ENCODE measurements at regions not wholly inside any gene's neighbourhood (a gene's known extent, or its start where the extent isn't known, plus 50 kb on each side); places are given as distances from the start of the nearest gene placed in this dataset.

GRCh38 chr13:81224209-81224833 is 883.4 kb upstream of the SPRY2 start:
- Histone ChIP-seq H2AFZ (no peak overlapping the region), H3K4me3 (ENCODE audit: low read depth, low read length) (no peak overlapping the region), H3K27ac (no peak overlapping the region), H3K36me3 (ENCODE audit: control insufficient read depth, insufficient read depth, low read length) (no peaks in the 10 kb centered on the region), H3K4me1 (no peaks in the 10 kb centered on the region), H3K9ac (no peak overlapping the region), H3K27me3 (ENCODE audit: control insufficient read depth, insufficient read depth, low read length) (no peaks in the 10 kb centered on the region), H3K79me2 (no peaks in the 10 kb centered on the region), H3K4me2 (ENCODE audit: low read length) (no peak overlapping the region), H3K9me3 (ENCODE audit: control insufficient read depth, low read length) (no peaks in the 10 kb centered on the region)
- no peak for TF ChIP-seq CTCF (IDR thresholded peaks at IDR 0.05)

- Histone ChIP-seq H3K4me3 (ENCODE audit: low read depth, low read length) (no peak overlapping the region), H3K4me1 (no peaks in the 10 kb centered on the region), H3K4me2 (ENCODE audit: low read length) (no peak overlapping the region), H3K9me3 (ENCODE audit: control insufficient read depth, low read length) (no peaks in the 10 kb centered on the region), H3K79me2 (no peaks in the 10 kb centered on the region), H3K27me3 (ENCODE audit: control insufficient read depth, insufficient read depth, low read length) (no peaks in the 10 kb centered on the region), H3K9ac (no peak overlapping the region), H3K36me3 (ENCODE audit: control insufficient read depth, insufficient read depth, low read length) (no peaks in the 10 kb centered on the region), H2AFZ (no peak overlapping the region), H3K27ac (no peak overlapping the region)
- no peak for TF ChIP-seq CTCF (IDR thresholded peaks at IDR 0.05)
These were observed 882.9 kb upstream of the SPRY2 start for GRCh38 chr13:81223778-81224177.

- H3K36me3 ChIP-seq (ENCODE audit: control insufficient read depth, insufficient read depth, low read length) = no peaks in the 10 kb centered on the region
- no peak for TF ChIP-seq CTCF (IDR thresholded peaks at IDR 0.05)
- no peak overlapping the region for H3K4me2 ChIP-seq (ENCODE audit: low read length)
- H3K9me3 ChIP-seq (ENCODE audit: control insufficient read depth, low read length) = no peaks in the 10 kb centered on the region
- no peak overlapping the region for H2AFZ ChIP-seq
- H3K27me3 ChIP-seq (ENCODE audit: control insufficient read depth, insufficient read depth, low read length) = no peaks in the 10 kb centered on the region
- no peaks in the 10 kb centered on the region for H3K4me1 ChIP-seq
- no peak overlapping the region for H3K4me3 ChIP-seq (ENCODE audit: low read depth, low read length)
- no peak overlapping the region for H3K27ac ChIP-seq
- H3K79me2 ChIP-seq = no peaks in the 10 kb centered on the region
- H3K9ac ChIP-seq = no peak overlapping the region
These were observed 870.8 kb upstream of the SPRY2 start for GRCh38 chr13:81211713-81212112.

- Histone ChIP-seq H3K9me3 (ENCODE audit: control insufficient read depth, low read length) (no peaks in the 10 kb centered on the region), H3K4me1 (no peaks in the 10 kb centered on the region), H3K79me2 (no peaks in the 10 kb centered on the region), H3K4me3 (ENCODE audit: low read depth, low read length) (no peak overlapping the region), H3K27ac (no peak overlapping the region), H3K4me2 (ENCODE audit: low read length) (no peak overlapping the region), H3K27me3 (ENCODE audit: control insufficient read depth, insufficient read depth, low read length) (no peaks in the 10 kb centered on the region), H3K36me3 (ENCODE audit: control insufficient read depth, insufficient read depth, low read length) (no peaks in the 10 kb centered on the region), H2AFZ (no peak overlapping the region), H3K9ac (no peak overlapping the region)
- TF ChIP-seq CTCF (IDR thresholded peaks at IDR 0.05) = no peak
These were observed 866.7 kb upstream of the SPRY2 start for GRCh38 chr13:81207636-81208035.

GRCh38 chr13:81207231-81207630 is 866.3 kb upstream of the SPRY2 start:
- Histone ChIP-seq H3K4me2 (ENCODE audit: low read length) (no peak overlapping the region), H3K79me2 (no peaks in the 10 kb centered on the region), H3K4me3 (ENCODE audit: low read depth, low read length) (no peak overlapping the region), H3K36me3 (ENCODE audit: control insufficient read depth, insufficient read depth, low read length) (no peaks in the 10 kb centered on the region), H3K27ac (no peak overlapping the region), H2AFZ (no peak overlapping the region), H3K4me1 (no peaks in the 10 kb centered on the region), H3K9me3 (ENCODE audit: control insufficient read depth, low read length) (no peaks in the 10 kb centered on the region), H3K27me3 (ENCODE audit: control insufficient read depth, insufficient read depth, low read length) (no peaks in the 10 kb centered on the region), H3K9ac (no peak overlapping the region)
- TF ChIP-seq CTCF (IDR thresholded peaks at IDR 0.05) = no peak
